T follicular helper cell (primary cell): ENCODE measurements at regions not wholly inside any gene's neighbourhood (a gene's known extent, or its start where the extent isn't known, plus 50 kb on each side); places are given as distances from the start of the nearest gene placed in this dataset.

ENCODE experiments used
- DNase-seq: peaks from one replicate; pipeline ENCODE4 v3.0.0-alpha.2; 2020; ENCODE audit warnings: low read depth

DNA sequence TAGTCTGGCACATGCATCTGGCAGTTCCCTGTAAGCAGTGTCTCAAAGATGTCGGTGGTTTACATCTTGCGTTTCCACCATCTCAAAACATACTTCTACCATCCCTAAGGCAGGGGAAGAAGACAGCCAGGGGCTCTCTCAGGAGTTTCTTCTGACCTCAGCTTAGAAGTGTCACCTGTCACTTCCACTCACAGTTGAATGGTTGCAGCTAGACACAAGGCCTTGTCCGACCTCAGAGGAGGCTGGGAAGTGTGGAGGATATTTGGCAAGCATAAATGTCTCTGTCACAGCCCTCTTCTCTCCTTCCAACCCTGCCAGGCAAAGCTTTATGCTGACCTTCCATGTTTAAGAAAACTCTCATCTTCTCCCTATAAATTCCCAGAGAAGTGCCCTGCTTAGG, 193.3 kb downstream of the HERPUD2 start:
- DNase-seq = no peak

DNA sequence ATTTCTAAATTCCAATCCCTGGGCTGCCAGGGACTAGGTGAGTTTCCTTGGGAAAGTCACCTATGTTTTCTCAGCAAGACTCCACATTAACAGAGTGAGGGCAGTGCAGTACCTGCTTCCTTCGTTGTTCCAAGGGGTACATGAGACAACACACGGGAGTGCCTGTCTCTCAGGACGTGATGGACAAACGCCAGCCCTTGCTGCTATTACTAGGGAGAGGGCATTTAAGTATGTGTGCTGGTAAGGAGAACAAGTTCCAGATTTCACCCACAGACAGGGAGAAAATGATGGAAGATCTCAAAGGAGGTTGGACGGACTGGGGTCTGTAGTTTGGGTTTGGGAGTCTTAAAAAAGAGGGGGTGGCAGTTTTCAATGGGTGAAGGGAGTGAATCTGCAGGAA, 195.7 kb downstream of the HERPUD2 start:
- DNase-seq = no peak

- DNase-seq = no peak
Measured at GRCh38 chr7:35498416-35498815, 196.5 kb downstream of the HERPUD2 start.

- no peak for DNase-seq
Measured at GRCh38 chr7:35495844-35496243, 199.1 kb downstream of the HERPUD2 start.

DNA sequence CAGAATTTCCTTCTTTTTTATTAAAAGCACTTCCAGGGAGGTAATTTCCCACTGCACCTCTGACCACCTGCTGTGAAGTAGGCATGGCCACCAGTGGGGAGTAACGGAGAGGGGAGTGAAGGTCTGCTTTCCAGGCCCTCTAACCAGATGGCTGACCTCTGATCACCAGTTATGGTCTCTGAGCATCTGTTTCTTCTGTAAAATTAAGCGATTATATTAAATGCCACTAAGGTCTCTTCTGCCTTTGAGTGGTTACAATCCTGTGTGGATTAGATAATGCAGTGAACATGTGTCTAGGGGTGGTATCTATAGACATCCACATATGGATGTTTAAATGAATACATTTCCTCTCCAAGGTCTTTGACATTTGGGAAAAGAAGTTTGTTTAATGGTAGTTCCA, 199.6 kb downstream of the HERPUD2 start:
- DNase-seq = no peak

DNA sequence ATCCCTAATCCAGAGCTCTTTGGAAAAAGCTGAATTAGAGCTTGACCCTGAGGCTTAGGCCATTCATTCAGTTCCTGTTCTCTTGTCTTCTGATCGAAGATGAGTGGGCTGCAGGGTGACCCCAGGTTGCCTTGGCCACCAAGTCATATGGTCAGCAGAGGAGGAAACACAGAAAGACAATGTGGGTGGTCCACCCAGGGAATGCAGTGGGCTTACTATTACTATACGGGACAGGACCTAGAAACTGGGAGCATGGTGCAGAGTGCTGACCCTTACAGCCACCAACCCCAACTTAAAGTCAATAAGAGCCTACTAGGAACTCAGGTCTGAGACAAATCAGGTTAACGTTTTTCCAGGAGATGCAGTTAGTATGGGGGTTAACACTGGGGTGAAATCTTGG, 200.5 kb downstream of the HERPUD2 start:
- DNase-seq = no peak

DNA sequence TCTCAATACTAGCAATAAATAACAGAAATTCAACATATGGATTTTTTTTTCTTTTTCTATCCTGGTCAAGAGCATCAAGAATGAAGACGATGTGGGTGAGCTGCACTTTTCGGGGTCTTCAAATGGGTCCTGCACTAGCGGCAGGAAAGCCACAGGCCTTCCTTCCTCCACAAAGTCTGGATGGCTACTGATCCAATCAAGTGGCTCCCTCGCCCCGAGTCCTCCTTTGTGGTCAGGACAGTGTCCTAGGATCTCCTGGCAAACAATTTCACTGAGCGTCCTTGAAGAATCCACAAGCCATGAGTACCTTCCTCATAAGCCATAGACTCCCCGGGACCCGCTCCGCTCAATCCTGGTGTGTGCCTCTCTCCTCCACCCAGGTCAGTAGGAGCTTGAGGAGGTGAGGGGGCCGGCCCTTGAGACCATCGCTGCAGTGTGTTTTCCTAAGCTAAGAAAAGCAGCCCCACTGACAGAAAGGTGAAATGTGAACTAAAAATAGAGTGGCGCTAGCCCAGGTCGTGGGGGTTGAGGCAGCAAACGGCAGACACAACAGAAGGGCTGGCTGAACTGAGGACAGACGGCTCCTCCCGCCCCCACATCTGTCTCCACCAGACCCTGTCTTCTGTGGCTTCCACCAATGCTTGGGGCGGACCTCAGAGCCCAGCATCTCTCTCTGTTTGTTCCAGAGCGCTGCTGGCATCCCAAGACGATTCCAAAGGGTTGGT, 202.3 kb downstream of the HERPUD2 start:
- DNase-seq = no peak

GRCh38 chr7:35491233-35491632, 203.7 kb downstream of the HERPUD2 start:
- DNase-seq = no peak

DNA sequence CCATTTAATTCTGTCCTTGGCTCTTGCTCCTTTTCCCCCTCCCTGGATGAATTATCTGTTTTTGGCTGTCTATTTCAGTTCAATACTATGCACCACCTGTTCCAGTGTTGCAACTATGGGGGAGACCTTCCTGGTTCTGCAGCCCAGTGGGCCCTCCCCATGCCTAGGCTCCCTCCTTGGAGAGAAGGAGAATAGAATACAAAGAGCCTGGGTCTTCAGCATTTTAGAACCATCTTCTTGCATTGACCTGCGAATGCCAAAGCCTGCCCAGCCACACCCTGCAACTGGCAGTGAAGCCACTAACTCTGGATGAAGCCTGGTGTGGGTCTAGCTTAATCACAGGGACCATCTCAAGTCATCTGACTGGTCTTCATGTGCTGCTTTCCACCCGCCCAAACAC, 207.1 kb downstream of the HERPUD2 start:
- no peak for DNase-seq

- DNase-seq = no peak
Measured at GRCh38 chr7:35487402-35487801, 207.5 kb downstream of the HERPUD2 start.

GRCh38 chr7:35485436-35485835, 209.5 kb downstream of the HERPUD2 start:
- DNase-seq = no peak

DNA sequence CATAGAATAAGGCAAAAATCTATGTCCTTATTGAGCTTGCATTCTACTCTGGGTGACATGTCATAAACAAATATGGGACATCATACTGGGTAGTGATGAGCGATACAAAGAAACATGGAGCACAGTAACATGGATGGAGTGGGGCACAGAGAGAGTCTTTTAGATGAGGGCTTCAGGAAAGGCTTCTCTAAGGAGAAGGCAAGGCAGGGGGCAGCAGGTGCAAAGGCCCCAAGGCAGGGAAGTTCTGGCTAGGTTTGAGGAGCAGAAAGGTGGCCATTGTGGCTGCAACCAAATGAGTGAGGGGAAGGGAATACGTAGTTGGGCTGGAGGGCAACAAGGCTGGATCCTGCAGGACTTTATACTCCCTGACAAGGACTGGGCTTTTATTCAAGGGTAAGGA, 211.4 kb downstream of the HERPUD2 start:
- DNase-seq = no peak

DNA sequence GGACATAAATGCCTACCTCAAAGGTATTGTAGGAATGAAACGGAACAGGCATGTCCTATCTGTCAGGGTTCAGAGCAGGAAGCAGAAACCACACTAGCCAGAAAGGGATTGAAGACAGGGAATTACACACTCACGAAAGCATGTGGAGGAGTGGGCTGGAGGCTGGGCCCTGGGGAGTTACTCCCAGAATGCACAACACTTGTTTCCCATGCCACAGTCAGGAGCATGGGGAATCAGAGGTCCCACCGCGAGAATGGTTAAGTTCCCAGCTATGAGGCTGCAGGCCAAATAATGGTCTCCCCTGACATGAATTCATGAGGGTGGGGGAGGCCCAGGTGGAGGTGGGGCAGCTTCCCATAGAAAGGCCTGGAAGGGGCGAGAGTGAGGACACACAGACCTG, 212.7 kb downstream of the HERPUD2 start:
- no peak for DNase-seq

GRCh38 chr7:35480806-35481205, 214.1 kb downstream of the HERPUD2 start:
- no peak for DNase-seq

DNA sequence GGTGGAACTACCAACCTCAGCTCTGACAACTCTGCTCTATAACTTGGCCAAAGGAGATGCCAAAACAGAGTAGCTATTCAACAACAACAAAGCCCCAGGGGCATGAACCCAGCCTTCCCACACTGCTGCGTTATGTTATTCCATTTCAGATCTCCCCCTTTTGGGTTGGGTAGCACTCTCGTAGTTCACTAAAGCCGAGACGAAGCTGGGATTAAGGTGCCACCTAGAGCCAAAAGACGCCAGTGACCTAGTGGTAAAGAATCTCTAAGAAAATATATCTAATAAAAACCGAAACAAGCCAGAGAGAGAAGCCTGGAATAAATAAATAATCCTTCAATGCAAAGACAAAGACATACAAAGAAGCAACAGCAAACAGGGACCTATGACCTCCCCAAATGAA, 217.3 kb downstream of the HERPUD2 start:
- DNase-seq = no peak

GRCh38 chr7:35474100-35474499, 220.2 kb upstream of the TBX20 start:
- DNase-seq = no peak

DNA sequence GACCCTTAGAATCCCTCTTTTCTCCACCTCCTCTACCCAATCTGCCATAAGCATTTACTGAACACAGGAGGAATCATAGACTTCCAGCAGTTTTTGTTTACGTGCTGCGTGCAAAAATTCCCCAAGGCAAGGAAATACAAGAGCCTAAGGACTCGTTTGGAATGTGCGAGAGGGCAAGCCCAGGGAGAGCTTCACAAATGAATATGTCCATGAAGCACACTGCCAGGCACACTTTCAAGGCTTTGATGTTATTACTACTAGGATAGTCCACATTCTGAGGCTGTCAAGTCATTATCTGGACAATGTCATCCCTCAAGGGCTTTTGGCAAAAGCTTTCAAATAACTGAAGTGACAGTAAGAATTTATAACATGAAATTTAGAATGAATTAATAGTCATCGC, 214.7 kb upstream of the TBX20 start:
- DNase-seq = no peak

DNA sequence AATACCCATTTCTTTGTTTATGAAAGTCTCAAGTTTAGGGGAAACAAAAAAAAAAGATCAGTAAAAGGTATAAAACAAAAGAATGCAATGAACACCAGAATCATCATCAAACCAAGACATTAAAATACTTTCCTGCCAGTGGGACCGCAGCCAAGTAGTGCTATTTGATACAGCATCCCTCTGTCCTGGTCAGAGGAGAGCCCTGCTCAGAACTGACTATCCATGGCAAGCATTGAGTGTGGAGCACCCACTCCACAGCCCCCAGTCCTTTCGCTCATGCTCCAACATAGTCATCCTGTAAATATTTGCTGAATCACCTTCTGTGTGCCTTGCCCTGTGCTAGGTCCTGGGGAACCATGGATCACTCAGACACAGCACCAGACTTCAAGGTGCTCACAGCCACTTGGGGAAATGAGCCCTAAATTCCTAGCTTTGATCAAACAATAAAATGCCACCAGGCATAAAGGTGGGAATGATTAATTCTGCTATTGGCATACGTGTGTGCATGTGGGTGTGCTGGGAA, 213.6 kb upstream of the TBX20 start:
- no peak for DNase-seq

DNA sequence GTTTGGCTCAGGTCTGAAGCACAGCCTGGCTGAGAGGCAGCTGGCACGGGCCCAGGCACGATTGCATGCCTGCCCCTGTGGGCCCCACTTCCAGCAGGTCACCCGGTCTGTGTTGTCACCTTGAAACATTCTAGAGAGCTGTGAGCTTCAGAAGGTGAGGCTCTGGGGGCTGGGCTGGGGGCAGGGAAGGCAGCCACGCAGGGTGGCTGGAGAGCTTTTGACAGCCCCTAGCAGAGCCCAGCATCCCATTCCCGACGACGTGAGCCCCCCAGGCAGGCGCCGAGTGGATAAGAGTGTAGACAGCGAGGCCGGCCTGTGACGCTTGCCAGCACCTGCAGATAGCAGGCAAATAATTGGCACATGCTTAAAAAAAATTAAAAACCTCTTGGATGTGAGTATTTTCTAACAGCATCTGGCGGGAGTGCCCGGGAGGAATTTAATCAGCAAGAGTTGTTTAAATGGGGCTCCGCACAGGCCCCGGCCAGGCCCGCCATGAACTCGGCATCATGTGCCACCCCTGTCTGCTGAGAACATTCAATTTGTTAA, 212.0 kb upstream of the TBX20 start:
- no peak for DNase-seq

DNA sequence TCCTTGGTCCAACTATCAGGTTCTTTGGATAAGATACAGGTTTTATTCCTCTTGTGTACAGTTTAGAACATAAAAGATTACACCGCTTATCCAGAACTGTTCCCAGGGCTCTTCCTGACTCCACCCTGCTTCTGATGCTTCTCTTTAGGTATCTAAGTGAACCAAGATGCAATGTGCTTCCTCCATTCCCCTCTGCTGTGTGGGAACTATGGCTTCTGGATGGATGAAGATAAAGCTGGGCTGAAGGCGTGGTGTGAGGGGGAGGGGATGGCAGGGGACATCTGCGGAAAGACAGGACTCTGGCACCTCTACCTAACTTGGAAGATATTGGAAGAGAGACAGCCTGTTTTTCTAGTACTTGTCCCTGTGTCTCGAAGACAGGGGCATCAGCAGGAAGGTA, 209.9 kb upstream of the TBX20 start:
- no peak for DNase-seq

GRCh38 chr7:35463176-35463700, 209.3 kb upstream of the TBX20 start:
- no peak for DNase-seq

DNA sequence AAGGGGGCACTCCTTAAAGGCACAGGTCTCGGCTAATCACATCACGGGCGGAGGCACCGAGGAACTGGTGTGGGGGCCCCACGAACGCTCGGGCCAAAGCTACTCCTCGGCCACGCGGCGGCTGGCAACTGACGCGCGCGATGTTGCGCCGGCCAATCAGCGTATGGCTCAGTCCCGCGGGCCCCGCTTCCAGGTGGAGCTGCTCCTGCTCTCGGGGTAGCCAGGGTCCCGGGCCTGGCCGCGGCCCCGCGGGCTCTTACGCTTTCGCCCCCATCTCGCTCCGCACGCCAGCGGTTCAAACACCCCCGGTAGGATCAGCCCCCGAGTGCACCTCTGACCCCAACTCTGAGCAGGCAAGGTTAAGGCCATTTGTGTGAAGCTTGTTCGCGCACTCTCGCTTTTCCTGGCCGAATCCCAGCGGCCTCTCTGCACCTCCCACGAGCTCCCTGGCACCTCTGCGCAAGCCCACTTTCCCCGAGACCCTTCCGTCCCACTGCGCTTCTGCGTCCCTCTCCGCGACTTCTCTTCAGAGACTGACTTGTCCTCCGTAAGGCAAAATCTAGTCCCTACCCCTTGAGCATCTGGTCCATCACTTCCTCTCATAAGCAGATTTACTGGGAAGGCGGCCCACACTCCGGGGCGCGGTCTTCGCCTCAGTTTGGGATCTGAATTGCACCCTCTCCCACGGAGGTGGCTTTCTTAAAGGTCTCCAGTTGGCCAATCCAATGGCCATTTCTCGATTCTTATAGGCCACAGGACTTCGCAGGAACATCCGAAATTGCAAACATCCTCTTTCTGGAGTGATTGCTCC, 200.9 kb upstream of the TBX20 start:
- DNase-seq = no peak
